Neuronal stem cell (in vitro differentiated cells): ENCODE measurements at regions not wholly inside any gene's neighbourhood (a gene's known extent, or its start where the extent isn't known, plus 50 kb on each side); places are given as distances from the start of the nearest gene placed in this dataset.

Experiments
- DNase-seq: peaks from one replicate; pipeline ENCODE4 v3.0.0-alpha.2; 2013; ENCODE audit warnings: low spot score
- H2AFZ ChIP-seq: one replicate; pipeline ENCODE4 v1.6.1; 2013; ENCODE audit warnings: mild to moderate bottlenecking, low read length, inconsistent platforms
- H2AK5ac ChIP-seq: 2 replicates; pipeline ENCODE4 v1.6.1; 2013; ENCODE audit warnings: low read depth, mild to moderate bottlenecking, inconsistent platforms, low read length, moderate library complexity, mixed read lengths
- H2BK120ac ChIP-seq: 2 replicates; pipeline ENCODE4 v1.6.1; 2013; ENCODE audit warnings: low read depth, mild to moderate bottlenecking, inconsistent platforms, low read length, moderate library complexity, mixed read lengths
- H2BK12ac ChIP-seq: one replicate; pipeline ENCODE4 v1.6.1; 2013; ENCODE audit warnings: low read length, inconsistent platforms
- H2BK15ac ChIP-seq: 2 replicates; pipeline ENCODE4 v1.6.1; 2013; ENCODE audit warnings: mild to moderate bottlenecking, low read length, inconsistent platforms, mixed read lengths
- H2BK5ac ChIP-seq: one replicate; pipeline ENCODE4 v1.6.1; 2013; ENCODE audit warnings: inconsistent platforms, mild to moderate bottlenecking, low read length, moderate library complexity
- H3K14ac ChIP-seq: one replicate; pipeline ENCODE4 v1.6.1; 2013; ENCODE audit warnings: low read length, inconsistent platforms
- H3K18ac ChIP-seq: 2 replicates; pipeline ENCODE4 v1.6.1; 2013; ENCODE audit warnings: low read length, inconsistent platforms
- H3K23ac ChIP-seq: 2 replicates; pipeline ENCODE4 v1.6.1; 2013; ENCODE audit warnings: low read depth, mild to moderate bottlenecking, mixed read lengths, low read length, inconsistent platforms; ENCODE audit not compliant: poor library complexity
- H3K27ac ChIP-seq: replicated peaks from 3 replicates; pipeline ENCODE4 v1.5.1; 2013; ENCODE audit warnings: low read length, inconsistent platforms
- H3K27me3 ChIP-seq, 3 experiments: 2 replicates each; pipeline ENCODE4 v1.6.1; 2013; ENCODE audit warnings: low read length in 3 of 3, mild to moderate bottlenecking in 2 of 3, inconsistent platforms in 1 of 3, low read depth in 1 of 3, mixed read lengths in 1 of 3, moderate library complexity in 1 of 3; ENCODE audit not compliant: control insufficient read depth in 3 of 3, insufficient read depth in 3 of 3
- H3K36me3 ChIP-seq, 2 donors: replicated peaks in 1 of 2; 2 replicates each; pipeline ENCODE4 v1.6.1; 2013; ENCODE audit warnings: low read length in 2 of 2; ENCODE audit not compliant: control insufficient read depth in 2 of 2, insufficient read depth in 2 of 2
- H3K4ac ChIP-seq: 2 replicates; pipeline ENCODE4 v1.6.1; 2013; ENCODE audit warnings: inconsistent platforms, mild to moderate bottlenecking, low read length, moderate library complexity
- H3K4me1 ChIP-seq, 2 donors: 1 replicate in 1 of 2; 2 replicates in 1 of 2; pipeline ENCODE4 v1.6.1; 2013; ENCODE audit warnings: low read length in 2 of 2, low read depth in 1 of 2; ENCODE audit not compliant: control insufficient read depth in 2 of 2, insufficient read depth in 1 of 2
- H3K4me2 ChIP-seq: one replicate; pipeline ENCODE4 v1.6.1; 2013; ENCODE audit warnings: mild to moderate bottlenecking, low read length, inconsistent platforms; ENCODE audit not compliant: insufficient read depth, poor library complexity, severe bottlenecking
- H3K4me3 ChIP-seq, 2 donors: 2 replicates each; pipeline ENCODE4 v1.5.1; 2013; ENCODE audit warnings: low read length in 2 of 2, mild to moderate bottlenecking in 2 of 2, inconsistent platforms in 1 of 2, moderate library complexity in 1 of 2
- H3K79me1 ChIP-seq: one replicate; pipeline ENCODE4 v1.6.1; 2013; ENCODE audit warnings: low read depth, mild to moderate bottlenecking, inconsistent platforms, low read length, moderate library complexity
- H3K9ac ChIP-seq: one replicate; pipeline ENCODE4 v1.6.1; 2013; ENCODE audit warnings: mild to moderate bottlenecking, low read depth, low read length, inconsistent platforms; ENCODE audit not compliant: poor library complexity
- H3K9me3 ChIP-seq, 2 donors: replicated peaks in 1 of 2; 2 replicates each; pipeline versions ENCODE3 to v1.6.1; 2013; ENCODE audit warnings: low read length in 2 of 2, mild to moderate bottlenecking in 2 of 2, inconsistent platforms in 1 of 2, low read depth in 1 of 2, mixed read lengths in 1 of 2, moderate library complexity in 1 of 2; ENCODE audit not compliant: control insufficient read depth in 2 of 2, insufficient read depth in 1 of 2
- H4K8ac ChIP-seq: one replicate; pipeline ENCODE4 v1.6.1; 2013; ENCODE audit warnings: low read depth, mild to moderate bottlenecking, inconsistent platforms, low read length, moderate library complexity
- H4K91ac ChIP-seq: one replicate; pipeline ENCODE4 v1.6.1; 2013; ENCODE audit warnings: low read length, low read depth, mild to moderate bottlenecking, inconsistent platforms; ENCODE audit not compliant: poor library complexity
- WGBS, 2 donors: extraction: QIAGEN DNeasy Blood & Tissue Kit; methylation state at CpG; one replicate each; pipeline ENCODE4 v1.1.7; 2013; ENCODE audit warnings: missing lambda C conversion rate in 2 of 2, mixed read lengths in 1 of 2; ENCODE audit not compliant: insufficient read length in 2 of 2, insufficient replicate concordance in 1 of 2; ENCODE audit errors: extremely low coverage in 2 of 2; 5-methylcytosine and 5-hydroxymethylcytosine counted together

- Histone ChIP-seq H3K18ac (no peak overlapping the region), H2AK5ac (no peak overlapping the region), H2AFZ (no peak overlapping the region), H3K79me1 (no peaks in the 10 kb centered on the region), H3K9ac (no peak overlapping the region), H3K14ac (no peak overlapping the region), H2BK120ac (no peak overlapping the region), H3K23ac (no peak overlapping the region), H2BK15ac (no peak overlapping the region), H3K27ac (no peak overlapping the region), H2BK12ac (no peak overlapping the region), H2BK5ac (no peak overlapping the region), H3K27me3 (no peaks in the 10 kb centered on the region), H4K91ac (no peak overlapping the region), H3K4me2 (no peak overlapping the region), H3K36me3 (no peaks in the 10 kb centered on the region), H3K9me3 (no peaks in the 10 kb centered on the region), H3K4ac (no peak overlapping the region), H3K4me1 (no peaks in the 10 kb centered on the region), H4K8ac (no peak overlapping the region), H3K4me3 (no peak overlapping the region)
- no CpG with 5 or more reads among the region's 4 CpGs for WGBS, 2 donors
- DNase-seq = no peak
Observed at GRCh38 chr6:138716971-138717665, 56.5 kb upstream of the CCDC28A start.

DNA sequence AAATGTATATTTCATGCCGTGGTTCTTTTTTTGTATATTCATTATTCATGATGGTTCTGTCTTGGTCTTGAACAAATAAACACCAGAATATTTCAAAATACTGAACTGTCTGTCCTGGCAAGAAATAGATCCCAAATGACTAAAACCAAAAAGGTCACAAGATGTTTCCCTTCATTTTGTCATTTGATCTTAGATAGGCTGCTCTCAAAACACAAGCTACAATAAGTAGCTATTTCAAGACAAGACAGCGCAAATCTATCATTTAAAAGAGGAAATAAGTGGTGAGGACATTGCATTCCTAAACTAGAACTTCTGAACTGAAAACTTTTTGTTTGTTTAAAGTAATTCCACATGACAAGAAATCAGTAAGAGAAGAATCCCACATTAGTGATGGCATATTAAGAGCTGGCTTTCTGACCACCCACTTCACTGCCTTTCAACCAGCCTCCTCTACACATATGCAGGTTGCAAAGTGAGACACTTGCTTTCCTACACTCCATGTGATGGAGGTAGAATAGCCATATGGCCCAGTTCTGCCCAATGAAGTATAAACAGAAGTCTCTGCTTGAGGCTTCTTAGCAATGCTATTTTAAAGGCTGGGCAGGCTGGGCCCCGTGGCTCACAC lies 54.4 kb upstream of the CCDC28A start:
- Histone ChIP-seq H3K9me3 (no peaks in the 10 kb centered on the region), H2AFZ (no peak overlapping the region), H3K4me3 (no peak overlapping the region), H3K4me2 (no peak overlapping the region), H2AK5ac (no peak overlapping the region), H2BK15ac (no peak overlapping the region), H3K18ac (no peak overlapping the region), H3K9ac (no peak overlapping the region), H4K8ac (no peak overlapping the region), H2BK120ac (no peak overlapping the region), H2BK5ac (no peak overlapping the region), H2BK12ac (no peak overlapping the region), H4K91ac (no peak overlapping the region), H3K14ac (no peak overlapping the region), H3K4me1 (peaks cover 2 to 7% of the 10 kb centered on the region in 2 donors), H3K79me1 (no peaks in the 10 kb centered on the region), H3K27ac (no peak overlapping the region), H3K36me3 (no peaks in the 10 kb centered on the region), H3K4ac (no peak overlapping the region), H3K27me3 (no peaks in the 10 kb centered on the region), H3K23ac (no peak overlapping the region)
- WGBS, 2 donors = no CpG with 5 or more reads among the region's 3 CpGs
- DNase-seq = no peak

DNA sequence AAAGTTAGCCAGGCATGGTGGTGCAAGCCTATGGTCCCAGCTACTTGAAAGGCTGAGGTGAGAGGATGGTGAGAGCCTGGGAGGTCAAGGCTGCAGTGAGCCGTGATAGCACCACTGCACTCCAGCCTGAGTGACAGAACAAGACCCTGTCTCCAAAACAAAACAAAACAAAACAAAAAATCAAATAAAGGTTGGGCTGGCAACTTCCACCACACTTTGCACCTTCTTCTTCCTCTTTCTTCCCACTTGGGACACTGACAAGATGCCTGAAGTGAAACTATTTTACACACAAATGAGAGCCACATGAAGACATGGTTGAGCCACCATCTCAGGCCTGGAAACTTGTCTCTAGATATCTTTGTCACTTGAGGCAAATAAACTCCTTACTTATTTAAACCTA lies 53.8 kb upstream of the CCDC28A start:
- no peak overlapping the region for H2AFZ ChIP-seq
- no peak overlapping the region for H3K23ac ChIP-seq
- no peaks in the 10 kb centered on the region for H3K9me3 ChIP-seq
- H3K4me3 ChIP-seq = no peak overlapping the region
- H2BK5ac ChIP-seq = no peak overlapping the region
- H3K4ac ChIP-seq = no peak overlapping the region
- no peak overlapping the region for H2BK12ac ChIP-seq
- no peak overlapping the region for H3K14ac ChIP-seq
- H3K18ac ChIP-seq = no peak overlapping the region
- H3K4me1 ChIP-seq = peaks cover 2 to 7% of the 10 kb centered on the region in 2 donors
- H3K9ac ChIP-seq = no peak overlapping the region
- WGBS, 2 donors = no CpG with 5 or more reads among the region's 1 CpG
- no peak overlapping the region for H4K91ac ChIP-seq
- H4K8ac ChIP-seq = no peak overlapping the region
- no peaks in the 10 kb centered on the region for H3K79me1 ChIP-seq
- no peak for DNase-seq
- H3K27me3 ChIP-seq = no peaks in the 10 kb centered on the region
- no peak overlapping the region for H3K27ac ChIP-seq
- H3K4me2 ChIP-seq = no peak overlapping the region
- no peak overlapping the region for H2BK120ac ChIP-seq
- no peak overlapping the region for H2AK5ac ChIP-seq
- no peak overlapping the region for H2BK15ac ChIP-seq
- H3K36me3 ChIP-seq = no peaks in the 10 kb centered on the region

- Histone ChIP-seq H3K36me3 (no peaks in the 10 kb centered on the region), H2AK5ac (no peak overlapping the region), H2BK120ac (no peak overlapping the region), H3K9ac (no peak overlapping the region), H4K8ac (no peak overlapping the region), H3K14ac (no peak overlapping the region), H3K79me1 (no peaks in the 10 kb centered on the region), H4K91ac (no peak overlapping the region), H3K9me3 (no peaks in the 10 kb centered on the region), H3K4me1 (peaks cover 2 to 10% of the 10 kb centered on the region in 2 donors), H3K27me3 (no peaks in the 10 kb centered on the region), H2BK15ac (no peak overlapping the region), H2BK12ac (no peak overlapping the region), H3K4me3 (no peak overlapping the region), H3K18ac (no peak overlapping the region), H2AFZ (peak overlapping the region; percentile 36), H3K4ac (no peak overlapping the region), H3K23ac (no peak overlapping the region), H2BK5ac (no peak overlapping the region), H3K4me2 (no peak overlapping the region), H3K27ac (no peak overlapping the region)
- no CpG with 5 or more reads among the region's 4 CpGs for WGBS, 2 donors
- DNase-seq = no peak
Observed at GRCh38 chr6:138722425-138723371, 50.9 kb upstream of the CCDC28A start.
